ENCODE measurements at regions not wholly inside any gene's neighbourhood (a gene's known extent, or its start where the extent isn't known, plus 50 kb on each side); places are given as distances from the start of the nearest gene placed in this dataset.
A peak's percentile ranks its signal among the peaks of the same experiment; 100 is the strongest.

DNA sequence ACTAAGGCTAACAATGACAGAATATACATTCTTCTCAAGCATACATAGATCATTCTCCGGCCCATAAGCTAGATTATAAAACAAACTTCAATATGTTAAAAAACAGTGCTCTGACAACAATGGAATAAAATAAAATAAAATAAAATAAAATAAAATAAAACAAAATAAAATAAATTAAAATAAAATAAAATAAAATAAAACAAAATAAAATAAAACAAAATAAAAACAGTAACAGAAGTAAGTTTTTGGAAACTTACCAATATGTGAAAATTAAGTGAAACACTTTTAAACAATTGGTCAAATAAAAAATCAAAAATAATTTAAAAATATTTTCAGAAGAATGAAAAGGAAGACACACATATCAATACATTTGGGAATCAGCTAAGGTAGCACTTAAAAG is 1785.8 kb upstream of the PCDH20 start:
- no peaks in the 10 kb centered on the region for H3K79me2 ChIP-seq (ENCODE audit: insufficient read depth, low read length)
- TF ChIP-seq EZH2 (IDR thresholded peaks at IDR 0.05; ENCODE audit: insufficient read depth, low read length) (no peak), CTCF (IDR thresholded peaks at IDR 0.05; ENCODE audit: insufficient read depth, low read depth, low read length) (no peak)
- Mint-ChIP-seq H3K9me3 (ENCODE audit: unreplicated experiment) (no peaks in the 10 kb centered on the region), H3K4me1 (ENCODE audit: low read depth, unreplicated experiment) (peaks cover 10% of the 10 kb centered on the region), H3K4me3 (ENCODE audit: unreplicated experiment) (no peak overlapping the region), H3K27me3 (ENCODE audit: low read depth, unreplicated experiment) (no peaks in the 10 kb centered on the region), H3K36me3 (ENCODE audit: low read depth, unreplicated experiment) (no peaks in the 10 kb centered on the region), H3K27ac (ENCODE audit: unreplicated experiment) (no peak overlapping the region)
- no peaks in the 10 kb centered on the region for H3K9me3 ChIP-seq (ENCODE audit: insufficient read depth, low read depth, low read length)
- no peaks in the 10 kb centered on the region for H3K27me3 ChIP-seq (ENCODE audit: insufficient read depth, low read length)
- no peaks in the 10 kb centered on the region for H4K20me1 ChIP-seq (ENCODE audit: insufficient read depth, low read length)
- H3K9ac ChIP-seq (ENCODE audit: low read length): no peak overlapping the region
- no peaks in the 10 kb centered on the region for H3K36me3 ChIP-seq (ENCODE audit: insufficient read depth, low read length)
- H3K27ac ChIP-seq (ENCODE audit: low read depth, low read length): no peak overlapping the region
- no peak overlapping the region for H3K4me2 ChIP-seq (ENCODE audit: low read length)
- H3K4me1 ChIP-seq (ENCODE audit: insufficient read depth, low read length): no peaks in the 10 kb centered on the region
- H3K4me3 ChIP-seq (ENCODE audit: insufficient read depth, low read depth, low read length): no peak overlapping the region
- FAIRE-seq: no peak
- DNase-seq (ENCODE audit: low read depth): no peak
- no peak overlapping the region for H2AFZ ChIP-seq (ENCODE audit: low read depth, low read length)

DNA sequence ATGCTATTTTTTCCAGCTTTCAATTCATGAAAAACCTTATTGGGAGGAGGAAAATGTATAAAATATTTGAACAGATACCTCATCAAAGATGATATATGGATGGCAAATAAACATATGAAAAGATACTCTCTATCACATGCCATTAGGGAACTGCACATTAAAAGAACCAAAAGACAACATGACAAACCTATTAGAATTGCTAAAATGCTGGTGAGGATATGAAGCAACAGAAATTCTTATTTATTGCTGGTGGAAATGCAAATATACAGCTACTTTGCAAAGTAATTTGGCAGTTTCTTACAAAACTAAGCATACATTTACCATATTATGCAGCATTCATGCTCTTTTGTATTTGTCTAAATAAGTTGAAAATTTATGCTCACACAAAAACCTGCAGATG is 1783.9 kb upstream of the PCDH20 start:
- Histone ChIP-seq H4K20me1 (ENCODE audit: insufficient read depth, low read length) (no peaks in the 10 kb centered on the region), H3K4me2 (ENCODE audit: low read length) (no peak overlapping the region), H3K4me1 (ENCODE audit: insufficient read depth, low read length) (no peaks in the 10 kb centered on the region), H3K36me3 (ENCODE audit: insufficient read depth, low read length) (no peaks in the 10 kb centered on the region), H3K27me3 (ENCODE audit: insufficient read depth, low read length) (no peaks in the 10 kb centered on the region), H3K9ac (ENCODE audit: low read length) (no peak overlapping the region), H3K79me2 (ENCODE audit: insufficient read depth, low read length) (no peaks in the 10 kb centered on the region), H3K4me3 (ENCODE audit: insufficient read depth, low read depth, low read length) (no peak overlapping the region), H3K9me3 (ENCODE audit: insufficient read depth, low read depth, low read length) (no peaks in the 10 kb centered on the region), H2AFZ (ENCODE audit: low read depth, low read length) (no peak overlapping the region), H3K27ac (ENCODE audit: low read depth, low read length) (no peak overlapping the region)
- no peak for TF ChIP-seq CTCF (IDR thresholded peaks at IDR 0.05; ENCODE audit: insufficient read depth, low read depth, low read length)
- no peak for TF ChIP-seq EZH2 (IDR thresholded peaks at IDR 0.05; ENCODE audit: insufficient read depth, low read length)
- Mint-ChIP-seq H3K4me1 (ENCODE audit: low read depth, unreplicated experiment) (no peaks in the 10 kb centered on the region), H3K4me3 (ENCODE audit: unreplicated experiment) (no peak overlapping the region), H3K36me3 (ENCODE audit: low read depth, unreplicated experiment) (no peaks in the 10 kb centered on the region), H3K27ac (ENCODE audit: unreplicated experiment) (no peak overlapping the region), H3K9me3 (ENCODE audit: unreplicated experiment) (no peaks in the 10 kb centered on the region), H3K27me3 (ENCODE audit: low read depth, unreplicated experiment) (no peaks in the 10 kb centered on the region)
- DNase-seq (ENCODE audit: low read depth): no peak
- no peak for FAIRE-seq

- no peak overlapping the region for H3K27ac Mint-ChIP-seq (ENCODE audit: unreplicated experiment)
- peaks cover 3% of the 10 kb centered on the region for H3K4me1 Mint-ChIP-seq (ENCODE audit: low read depth, unreplicated experiment)
- no peaks in the 10 kb centered on the region for H3K27me3 Mint-ChIP-seq (ENCODE audit: low read depth, unreplicated experiment)
- TF ChIP-seq EZH2 (IDR thresholded peaks at IDR 0.05; ENCODE audit: insufficient read depth, low read length) (no peak), CTCF (IDR thresholded peaks at IDR 0.05; ENCODE audit: insufficient read depth, low read depth, low read length) (no peak)
- FAIRE-seq: no peak
- Histone ChIP-seq H3K4me3 (ENCODE audit: insufficient read depth, low read depth, low read length) (no peak overlapping the region), H3K4me1 (ENCODE audit: insufficient read depth, low read length) (no peaks in the 10 kb centered on the region), H3K9me3 (ENCODE audit: insufficient read depth, low read depth, low read length) (no peaks in the 10 kb centered on the region), H3K27ac (ENCODE audit: low read depth, low read length) (no peak overlapping the region), H3K27me3 (ENCODE audit: insufficient read depth, low read length) (no peaks in the 10 kb centered on the region), H3K79me2 (ENCODE audit: insufficient read depth, low read length) (no peaks in the 10 kb centered on the region), H3K4me2 (ENCODE audit: low read length) (no peak overlapping the region), H3K36me3 (ENCODE audit: insufficient read depth, low read length) (no peaks in the 10 kb centered on the region), H3K9ac (ENCODE audit: low read length) (no peak overlapping the region), H2AFZ (ENCODE audit: low read depth, low read length) (no peak overlapping the region), H4K20me1 (ENCODE audit: insufficient read depth, low read length) (no peaks in the 10 kb centered on the region)
- H3K4me3 Mint-ChIP-seq (ENCODE audit: unreplicated experiment): no peak overlapping the region
- DNase-seq (ENCODE audit: low read depth): peak; percentile 56
- H3K36me3 Mint-ChIP-seq (ENCODE audit: low read depth, unreplicated experiment): no peaks in the 10 kb centered on the region
- no peaks in the 10 kb centered on the region for H3K9me3 Mint-ChIP-seq (ENCODE audit: unreplicated experiment)
Measured at GRCh38 chr13:63198071-63198470, 1782.4 kb upstream of the PCDH20 start.

Measured in astrocyte (in vitro differentiated cells and primary cell).